NCI-H446 treated with DMSO at 0.1 percent for 48 hours (cell line): ENCODE measurements at regions not wholly inside any gene's neighbourhood (a gene's known extent, or its start where the extent isn't known, plus 50 kb on each side); places are given as distances from the start of the nearest gene placed in this dataset.

Experiments used
- DNase-seq: peaks from one replicate; lab custom pipeline; 2025; lab: John Stamatoyannopoulos, UW

GRCh38 chr5:54769746-54770145 is 215.6 kb downstream of the ESM1 start:
- DNase-seq, result no peak

DNA sequence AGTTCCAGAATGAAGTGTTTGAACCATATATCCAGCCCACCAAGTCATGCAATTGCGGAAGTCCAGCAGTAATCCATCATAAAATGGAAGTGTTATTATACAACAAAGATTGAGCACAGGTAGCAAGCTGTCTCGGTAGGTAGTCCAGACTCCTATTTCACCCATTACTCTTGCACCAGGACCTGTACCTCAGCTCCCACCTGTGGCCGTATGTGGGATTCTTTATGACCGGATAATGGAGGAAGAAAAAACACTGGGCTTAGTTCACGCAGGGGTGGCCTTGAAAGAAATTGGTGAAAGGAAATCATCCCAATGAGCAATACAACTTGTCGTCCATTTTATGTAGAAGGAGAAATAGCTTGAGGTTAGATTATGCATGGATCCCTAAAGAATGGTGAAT is 216.3 kb downstream of the ESM1 start:
- DNase-seq, result no peak

- DNase-seq, result no peak
Observed at GRCh38 chr5:54766748-54767147, 218.6 kb downstream of the ESM1 start.

- no peak for DNase-seq
Observed at GRCh38 chr5:54765165-54766028, 220.0 kb downstream of the ESM1 start.

GRCh38 chr5:54764102-54765090 is 221.0 kb downstream of the ESM1 start:
- DNase-seq, result peak; percentile 60

DNA sequence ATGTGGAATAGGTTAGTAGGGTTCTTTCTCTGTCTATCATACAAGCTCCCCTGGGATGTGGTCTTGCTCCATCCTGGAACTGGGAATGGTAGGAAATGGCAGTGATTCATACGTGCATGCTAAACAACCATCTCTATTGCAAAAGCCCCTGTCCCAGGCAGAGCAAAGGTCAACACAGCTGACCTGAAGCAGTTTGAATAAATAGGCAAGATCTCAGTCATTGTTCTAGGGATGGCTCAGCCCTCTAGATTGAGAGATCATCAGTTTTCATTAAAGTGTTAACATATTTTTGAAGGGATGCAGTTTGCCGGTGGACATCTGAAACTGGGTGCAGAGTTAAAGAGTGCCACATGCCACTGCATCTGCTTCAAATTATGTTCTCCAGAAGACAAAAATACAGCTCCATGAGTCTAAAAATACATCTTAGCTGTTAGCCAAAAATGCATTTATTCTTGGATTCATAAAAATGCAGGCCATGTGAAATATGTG is 224.1 kb downstream of the ESM1 start:
- no peak for DNase-seq

DNA sequence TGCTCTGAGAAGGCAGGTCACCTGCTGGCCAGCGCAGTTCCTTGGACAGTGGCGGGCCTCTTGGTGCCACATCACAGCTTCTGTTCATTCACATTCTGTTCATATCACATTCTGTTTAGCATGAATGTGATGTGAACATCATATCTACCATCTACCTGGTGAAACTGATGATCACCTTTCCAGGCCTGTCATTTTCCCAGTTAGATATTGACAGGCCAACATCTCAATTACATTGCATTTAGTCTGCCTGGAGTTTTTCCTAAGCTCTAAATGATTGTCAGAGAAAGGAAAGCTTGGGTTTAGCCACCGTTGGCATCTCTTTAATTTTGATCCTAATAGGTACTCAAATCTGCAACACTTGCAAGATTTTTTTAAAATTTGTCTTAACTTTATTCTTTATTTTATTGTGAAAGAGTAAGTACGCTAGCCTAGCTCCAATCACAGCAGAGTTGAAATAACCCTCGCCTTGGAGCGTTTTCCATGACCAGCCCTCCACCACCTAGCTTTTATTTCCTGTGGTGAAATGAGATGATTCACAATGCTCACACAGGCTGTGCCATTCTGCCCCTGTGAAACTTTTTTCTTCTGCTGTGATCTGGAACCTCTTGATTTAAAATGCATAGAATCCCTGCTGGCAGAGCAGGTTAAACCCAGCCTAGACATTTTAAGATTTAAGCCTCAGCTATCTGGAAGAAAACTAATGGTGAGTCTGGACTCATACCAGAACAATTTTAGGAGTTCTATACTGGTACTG is 225.0 kb downstream of the ESM1 start:
- no peak for DNase-seq

DNA sequence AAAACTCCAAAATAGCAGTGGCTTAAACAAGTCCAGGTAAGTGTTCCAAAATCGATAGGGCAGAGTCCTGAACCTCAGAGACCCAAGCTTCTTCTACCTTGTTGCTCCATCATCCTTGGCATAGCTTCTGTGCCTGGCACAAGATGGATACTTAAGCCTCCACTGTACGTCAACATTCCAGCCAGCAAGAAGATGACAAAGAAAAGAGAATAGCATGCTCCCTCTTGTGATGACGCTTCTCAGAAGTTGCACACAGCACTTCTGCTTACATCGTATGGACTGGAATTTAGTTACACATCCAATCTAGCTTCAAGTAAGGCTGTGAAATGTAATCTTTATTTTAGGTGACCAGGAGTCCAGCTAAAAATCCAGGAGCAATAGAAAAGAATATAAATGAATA is 227.4 kb downstream of the ESM1 start:
- DNase-seq, result no peak

DNA sequence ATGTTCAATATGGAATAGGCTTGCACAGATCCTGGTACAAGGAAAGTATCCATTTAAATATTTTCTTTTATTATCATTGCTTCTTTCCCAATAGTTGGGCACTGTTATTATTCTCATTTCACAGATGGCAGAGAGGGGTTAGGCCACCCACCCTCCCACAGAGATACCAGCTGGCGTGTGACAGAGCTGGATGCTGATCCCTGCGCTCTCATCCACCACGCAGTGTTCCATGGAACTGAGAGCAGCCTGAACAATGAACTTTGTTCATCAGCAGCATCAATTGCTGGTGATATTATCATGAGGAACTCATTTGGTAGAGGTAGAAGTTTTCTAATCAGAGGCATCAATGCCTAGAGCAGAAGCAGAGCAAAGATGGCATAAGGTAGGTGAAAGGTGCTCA is 227.9 kb downstream of the ESM1 start:
- no peak for DNase-seq

- DNase-seq, result no peak
Observed at GRCh38 chr5:54756796-54757402, 228.5 kb downstream of the ESM1 start.

- no peak for DNase-seq
Observed at GRCh38 chr5:54756301-54756700, 229.1 kb downstream of the ESM1 start.

- DNase-seq, result no peak
Observed at GRCh38 chr5:54754878-54755277, 230.5 kb downstream of the ESM1 start.

DNA sequence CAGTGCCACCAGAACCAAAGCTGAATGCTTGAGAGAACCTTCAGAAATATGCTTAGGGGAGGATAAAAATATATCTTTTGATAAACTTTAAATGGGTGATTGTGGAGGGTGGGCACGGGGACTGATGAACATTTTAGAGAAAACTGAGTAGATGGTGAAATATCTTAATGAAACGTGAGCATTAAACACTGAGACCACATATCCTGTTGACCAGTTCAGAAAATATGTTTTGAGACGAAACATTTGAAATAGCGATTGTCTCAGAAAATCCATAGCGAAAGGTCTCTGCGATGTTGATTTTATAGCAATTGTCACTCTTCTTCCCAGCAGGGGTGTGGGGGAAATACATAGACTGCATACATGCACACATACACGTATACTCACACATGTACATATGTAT is 231.0 kb downstream of the ESM1 start:
- no peak for DNase-seq

DNA sequence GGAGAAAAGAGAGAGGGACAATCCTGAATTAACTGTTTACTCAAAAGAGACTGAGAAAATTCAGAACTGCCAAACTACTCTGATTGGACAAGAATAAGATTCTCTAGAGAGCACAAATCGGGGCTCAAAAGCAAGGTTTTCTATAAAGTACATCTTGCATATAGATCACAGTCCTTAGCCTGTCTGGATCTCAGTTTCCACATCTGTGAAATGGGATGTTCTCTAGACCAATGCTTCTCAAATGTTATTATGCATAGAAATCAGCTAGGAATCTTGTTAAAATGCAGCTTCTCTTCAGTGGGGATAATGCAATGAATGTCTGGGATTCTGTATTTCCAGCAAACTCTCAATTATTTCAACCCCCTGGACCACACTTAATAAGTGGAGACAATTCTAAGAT is 231.6 kb downstream of the ESM1 start:
- DNase-seq, result no peak

DNA sequence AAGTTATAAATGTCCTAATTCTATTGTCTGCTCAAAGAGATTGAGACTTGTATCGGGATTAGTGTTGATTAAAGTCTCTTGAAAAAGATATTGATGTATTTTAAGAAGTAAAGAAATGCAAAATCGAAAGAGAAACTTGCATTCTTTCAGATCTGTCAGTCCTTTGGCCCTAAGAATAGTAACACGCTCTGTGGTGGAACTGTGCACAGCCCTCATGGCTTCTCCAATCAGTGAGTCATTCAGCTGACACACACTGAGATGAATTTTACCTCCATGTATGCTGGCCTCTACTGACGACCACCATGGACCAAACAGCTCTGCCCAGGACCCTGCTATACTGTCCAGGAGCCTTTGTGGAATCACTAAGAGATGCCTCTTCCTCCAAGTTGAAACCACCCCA is 232.4 kb downstream of the ESM1 start:
- DNase-seq, result no peak

DNA sequence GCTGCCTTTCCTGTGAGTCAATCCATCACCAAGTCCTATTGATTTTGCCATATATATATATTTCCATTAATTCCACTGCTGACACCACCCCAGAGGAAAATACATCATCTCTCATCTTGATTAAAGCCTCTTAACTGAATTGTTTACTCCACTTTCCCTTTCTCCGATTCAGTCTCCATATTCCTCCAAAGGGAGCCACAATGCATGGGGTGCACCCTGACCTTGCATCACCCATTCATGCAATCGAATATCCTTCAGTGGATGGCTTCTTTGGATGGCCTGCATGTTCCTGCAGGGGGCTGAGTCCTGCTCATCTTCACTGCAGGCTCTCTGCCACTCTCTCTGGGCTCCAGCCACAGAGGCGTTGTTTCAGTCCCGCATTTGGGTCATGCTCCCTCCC is 231.0 kb downstream of the SNX18 start:
- no peak for DNase-seq

DNA sequence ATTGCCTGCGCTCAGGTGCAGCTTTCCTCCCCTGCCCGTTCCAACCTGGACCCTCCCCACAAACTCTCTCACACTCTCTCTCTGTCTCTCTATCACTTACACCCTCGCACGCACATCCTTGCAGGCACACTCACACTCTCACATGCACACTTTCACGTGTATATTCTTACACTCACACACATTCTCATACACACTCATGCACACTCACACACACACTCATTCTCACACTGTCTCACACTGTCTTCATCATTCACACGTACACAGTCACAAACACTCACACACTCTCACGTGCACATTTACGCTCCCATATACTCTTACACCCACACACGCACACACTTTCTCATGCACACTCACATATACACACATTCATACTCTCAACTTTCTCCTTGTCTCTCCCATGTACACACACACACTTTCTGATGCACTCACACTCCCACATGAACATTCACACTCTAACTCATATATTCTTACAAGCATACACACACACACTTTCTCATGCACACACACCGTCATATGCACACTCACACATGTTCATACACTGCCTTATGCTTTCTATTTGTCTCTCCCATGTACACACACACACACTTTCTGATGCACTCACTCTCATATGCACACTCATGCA is 229.3 kb downstream of the SNX18 start:
- DNase-seq, result no peak

DNA sequence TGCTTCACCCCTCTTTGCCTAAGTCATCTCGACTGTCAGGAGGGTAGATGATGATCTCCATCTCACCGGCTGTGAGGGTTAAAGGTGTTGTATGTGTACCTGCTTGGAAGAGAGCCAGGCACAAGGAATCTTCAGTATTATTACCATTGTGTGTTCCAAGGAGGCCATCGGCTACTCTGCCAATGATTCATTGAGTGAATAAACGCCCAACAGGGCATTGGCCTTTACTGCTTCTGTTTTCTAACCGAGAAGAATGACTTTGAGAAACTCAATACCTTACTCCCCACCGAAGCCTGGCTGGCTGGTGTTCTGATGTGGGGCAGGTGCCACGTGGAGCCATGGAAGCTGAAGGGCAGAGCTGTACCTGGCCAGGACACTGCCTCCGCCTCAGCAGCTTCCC is 228.8 kb downstream of the SNX18 start:
- no peak for DNase-seq

DNA sequence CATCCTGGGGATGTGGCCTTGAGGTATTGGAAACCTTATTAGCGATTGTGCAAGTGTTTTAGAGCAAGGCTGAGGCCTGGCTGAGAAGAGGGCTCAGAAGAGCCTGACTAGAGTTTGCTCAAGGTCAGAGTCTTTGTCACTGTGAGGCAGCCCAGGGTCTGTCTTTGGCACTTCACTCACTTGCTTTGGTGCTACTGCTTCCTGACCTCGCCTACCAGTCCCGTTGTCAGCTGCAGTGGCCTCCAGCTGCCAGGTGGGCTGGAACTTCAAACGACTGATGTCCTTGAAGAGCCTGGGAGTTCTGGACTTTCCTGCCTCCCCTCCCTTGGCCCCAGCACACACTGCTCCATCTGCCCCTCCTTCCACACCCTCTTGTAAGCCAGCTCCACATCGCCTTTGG is 228.0 kb downstream of the SNX18 start:
- DNase-seq, result no peak

DNA sequence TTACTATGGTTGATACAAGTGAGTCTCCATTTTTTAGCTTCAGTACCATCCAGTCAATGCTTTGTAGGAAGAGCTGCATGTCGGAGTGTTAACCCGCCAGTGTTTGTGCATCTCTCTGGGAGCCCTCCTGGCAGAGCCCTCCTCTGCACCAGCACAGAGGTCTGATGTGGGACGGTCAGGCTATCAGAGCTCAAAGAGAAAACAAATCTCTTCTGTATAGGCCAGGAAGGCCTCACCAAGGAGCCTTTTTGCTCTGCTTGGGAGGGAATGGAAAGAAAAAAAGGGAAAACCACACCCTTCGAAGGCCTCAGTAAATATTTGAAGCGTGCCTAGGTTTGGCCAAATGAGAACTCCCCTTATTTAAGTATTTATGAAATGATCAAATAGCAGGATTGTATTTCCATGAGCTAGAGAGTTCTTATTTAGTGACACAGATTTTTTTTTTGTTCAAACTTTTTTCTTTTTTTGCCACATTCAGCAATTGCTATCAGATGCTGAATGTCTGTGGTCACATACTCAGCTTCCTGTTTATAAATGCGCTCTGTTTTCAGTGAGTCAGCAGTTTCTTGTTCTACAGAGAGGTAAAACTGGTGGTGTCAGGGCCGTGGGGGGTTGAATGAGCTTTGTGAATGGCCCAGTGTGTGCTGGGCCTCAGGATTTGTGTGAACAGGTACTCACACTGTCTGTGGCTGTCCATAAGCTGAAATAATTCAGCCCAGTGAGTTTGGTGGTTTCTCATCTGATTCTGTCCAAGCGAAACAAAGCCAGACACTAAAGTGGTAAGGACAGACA is 226.6 kb downstream of the SNX18 start:
- no peak for DNase-seq
